Astrocyte (in vitro differentiated cells and primary cell): ENCODE measurements at regions not wholly inside any gene's neighbourhood (a gene's known extent, or its start where the extent isn't known, plus 50 kb on each side); places are given as distances from the start of the nearest gene placed in this dataset.

Experiments
- EZH2 ChIP-seq: IDR thresholded peaks from 2 replicates; pipeline ENCODE4 v1.6.1; 2012; ENCODE audit warnings: mild to moderate bottlenecking, low read length, inconsistent platforms; ENCODE audit not compliant: insufficient read depth
- TF ChIP-seq, protein P1 (sequence below): IDR thresholded peaks from 2 replicates; pipeline ENCODE4 v1.5.1; 2011; ENCODE audit warnings: low read depth, mild to moderate bottlenecking, inconsistent platforms, low read length, moderate library complexity; ENCODE audit not compliant: insufficient read depth

GRCh38 chr1:214187933-214188332, 93.0 kb upstream of the SMYD2 start:
- TF ChIP-seq, protein P1, sequence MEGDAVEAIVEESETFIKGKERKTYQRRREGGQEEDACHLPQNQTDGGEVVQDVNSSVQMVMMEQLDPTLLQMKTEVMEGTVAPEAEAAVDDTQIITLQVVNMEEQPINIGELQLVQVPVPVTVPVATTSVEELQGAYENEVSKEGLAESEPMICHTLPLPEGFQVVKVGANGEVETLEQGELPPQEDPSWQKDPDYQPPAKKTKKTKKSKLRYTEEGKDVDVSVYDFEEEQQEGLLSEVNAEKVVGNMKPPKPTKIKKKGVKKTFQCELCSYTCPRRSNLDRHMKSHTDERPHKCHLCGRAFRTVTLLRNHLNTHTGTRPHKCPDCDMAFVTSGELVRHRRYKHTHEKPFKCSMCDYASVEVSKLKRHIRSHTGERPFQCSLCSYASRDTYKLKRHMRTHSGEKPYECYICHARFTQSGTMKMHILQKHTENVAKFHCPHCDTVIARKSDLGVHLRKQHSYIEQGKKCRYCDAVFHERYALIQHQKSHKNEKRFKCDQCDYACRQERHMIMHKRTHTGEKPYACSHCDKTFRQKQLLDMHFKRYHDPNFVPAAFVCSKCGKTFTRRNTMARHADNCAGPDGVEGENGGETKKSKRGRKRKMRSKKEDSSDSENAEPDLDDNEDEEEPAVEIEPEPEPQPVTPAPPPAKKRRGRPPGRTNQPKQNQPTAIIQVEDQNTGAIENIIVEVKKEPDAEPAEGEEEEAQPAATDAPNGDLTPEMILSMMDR, result no peak
- TF ChIP-seq EZH2, result no peak
